Muscle of leg (tissue), 3 donors: ENCODE measurements at regions not wholly inside any gene's neighbourhood (a gene's known extent, or its start where the extent isn't known, plus 50 kb on each side); places are given as distances from the start of the nearest gene placed in this dataset.

Experiments used
- DNase-seq: peaks from one replicate; pipeline ENCODE4 v3.0.0; 2013
- H3K27ac ChIP-seq: one replicate; pipeline ENCODE4 v1.5.1; 2013; ENCODE audit warnings: mild to moderate bottlenecking, low read length, control low read depth
- H3K27me3 ChIP-seq: one replicate; pipeline ENCODE4 v1.6.1; 2013; ENCODE audit warnings: low read length; ENCODE audit not compliant: control insufficient read depth, insufficient read depth
- H3K36me3 ChIP-seq: one replicate; pipeline ENCODE4 v1.6.1; 2013; ENCODE audit warnings: low read length; ENCODE audit not compliant: control insufficient read depth, insufficient read depth
- H3K4me1 ChIP-seq: one replicate; pipeline ENCODE4 v1.6.1; 2013; ENCODE audit warnings: low read length; ENCODE audit not compliant: control insufficient read depth, insufficient read depth
- H3K4me3 ChIP-seq: one replicate; pipeline ENCODE4 v1.5.1; 2013; ENCODE audit warnings: low read length, control low read depth
- H3K9me3 ChIP-seq: replicated peaks from 2 replicates; pipeline ENCODE4 v1.6.1; 2013; ENCODE audit warnings: low read depth, low read length; ENCODE audit not compliant: control insufficient read depth
- WGBS: methylation state at CpG from one replicate; pipeline ENCODE4 v1.1.5; 2013; ENCODE audit warnings: missing lambda C conversion rate; ENCODE audit not compliant: insufficient coverage; 5-methylcytosine and 5-hydroxymethylcytosine counted together

DNA sequence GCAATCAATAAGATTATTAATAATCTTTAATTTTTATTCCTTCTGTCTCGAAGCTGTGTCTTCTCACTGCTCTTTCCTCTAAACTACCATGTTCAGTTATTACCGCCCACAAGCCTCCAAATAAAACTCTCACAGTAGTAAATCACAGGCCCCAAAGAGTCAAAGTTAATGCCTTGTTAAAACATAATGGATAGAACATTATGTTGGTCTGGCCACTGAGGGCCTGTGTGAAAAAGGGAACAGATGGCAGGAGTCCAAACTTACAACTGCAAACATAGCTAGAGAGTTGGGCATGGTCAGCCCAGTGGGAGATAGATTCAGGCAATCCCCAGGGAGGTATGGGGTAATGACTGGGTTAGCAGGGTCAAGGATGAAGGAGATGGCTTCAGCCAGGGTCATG, 84.6 kb upstream of the TNIP3 start:
- H3K36me3 ChIP-seq, result no peaks in the 10 kb centered on the region
- H3K4me3 ChIP-seq, result no peak overlapping the region
- no peak overlapping the region for H3K27ac ChIP-seq
- WGBS, result no CpG with 5 or more reads among the region's 2 CpGs
- H3K4me1 ChIP-seq, result no peaks in the 10 kb centered on the region
- no peaks in the 10 kb centered on the region for H3K27me3 ChIP-seq
- H3K9me3 ChIP-seq, result no peaks in the 10 kb centered on the region
- no peak for DNase-seq

DNA sequence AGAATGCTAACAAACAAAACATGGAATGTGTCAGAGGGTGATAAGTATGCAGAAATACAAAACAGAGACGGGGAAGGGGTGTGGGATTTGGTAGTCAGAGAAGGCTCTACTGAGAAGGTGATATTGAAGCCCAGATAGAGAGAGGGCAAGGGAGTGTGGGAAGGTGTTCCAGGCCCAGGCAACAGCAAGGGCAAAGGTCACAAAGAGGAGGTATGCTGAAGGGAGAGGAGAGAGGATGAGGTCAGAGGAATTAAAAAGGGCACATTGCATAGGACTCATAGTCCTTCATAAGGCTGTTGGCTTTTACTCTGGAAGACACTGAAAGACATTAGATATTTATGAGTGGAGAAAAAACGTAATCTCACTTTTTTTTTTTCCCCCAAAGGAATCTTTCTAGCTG, 82.6 kb upstream of the TNIP3 start:
- Histone ChIP-seq H3K4me3 (no peak overlapping the region), H3K27me3 (no peaks in the 10 kb centered on the region), H3K27ac (no peak overlapping the region), H3K4me1 (no peaks in the 10 kb centered on the region), H3K36me3 (no peaks in the 10 kb centered on the region), H3K9me3 (no peaks in the 10 kb centered on the region)
- WGBS, result 45% methylated on average over 1 of the region's 2 CpGs
- no peak for DNase-seq

DNA sequence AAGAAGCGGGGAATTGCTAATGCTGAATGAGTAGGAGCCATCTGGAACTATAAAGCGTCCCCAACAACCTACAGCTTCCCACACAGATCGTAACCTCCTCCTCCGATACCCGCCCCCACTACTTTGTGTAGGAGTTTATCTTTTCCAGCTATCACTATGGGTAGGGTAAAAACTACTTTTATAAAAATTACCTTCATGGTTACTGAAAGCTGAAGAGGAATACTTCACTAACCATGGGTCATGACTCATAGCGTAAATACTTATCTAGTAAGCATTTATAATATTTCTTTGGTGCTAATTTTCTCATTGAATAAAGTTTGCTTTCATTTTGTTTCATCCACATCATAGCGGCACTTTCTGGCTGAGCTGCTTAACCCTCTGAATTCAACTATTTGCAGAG, 79.4 kb upstream of the TNIP3 start:
- no CpG with 5 or more reads among the region's 7 CpGs for WGBS
- Histone ChIP-seq H3K27ac (no peak overlapping the region), H3K4me3 (no peak overlapping the region)

DNA sequence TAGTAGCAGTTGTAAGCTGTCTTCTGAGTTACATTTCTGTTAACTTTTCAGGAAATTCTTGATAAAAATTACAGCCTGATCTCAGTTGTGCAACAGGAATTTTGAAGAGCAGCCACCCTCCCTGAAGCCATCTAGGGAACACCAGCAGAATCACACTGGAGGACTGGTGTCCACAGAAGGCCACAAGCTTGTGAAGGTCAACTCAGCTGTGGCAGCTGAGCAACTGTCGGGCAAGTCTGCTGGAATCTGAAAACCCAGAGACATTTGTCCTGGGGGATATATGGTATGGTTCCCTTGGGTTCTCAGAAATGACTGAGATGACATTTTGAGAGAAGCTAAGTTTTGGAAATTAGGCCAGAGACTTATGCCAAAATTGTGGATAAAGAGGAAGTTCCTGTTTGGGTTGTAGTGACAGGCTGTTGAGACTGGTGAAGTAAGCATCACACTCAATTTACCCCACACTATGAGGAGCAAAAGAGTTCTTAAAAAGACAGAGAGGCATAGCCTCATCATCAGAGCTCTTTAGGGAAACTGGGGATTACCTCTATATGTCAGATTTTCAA, 78.1 kb upstream of the TNIP3 start:
- Histone ChIP-seq H3K4me1 (no peaks in the 10 kb centered on the region), H3K4me3 (no peak overlapping the region), H3K9me3 (no peaks in the 10 kb centered on the region), H3K27me3 (no peaks in the 10 kb centered on the region), H3K27ac (no peak overlapping the region), H3K36me3 (no peaks in the 10 kb centered on the region)
- 80% methylated on average over 1 of the region's 1 CpG for WGBS
- DNase-seq, result no peak

More for the DNA sequence above, 79.4 kb upstream of the TNIP3 start:
- Histone ChIP-seq H3K27me3 (no peaks in the 10 kb centered on the region), H3K9me3 (no peaks in the 10 kb centered on the region), H3K4me1 (no peaks in the 10 kb centered on the region), H3K36me3 (no peaks in the 10 kb centered on the region)
- DNase-seq, result no peak

DNA sequence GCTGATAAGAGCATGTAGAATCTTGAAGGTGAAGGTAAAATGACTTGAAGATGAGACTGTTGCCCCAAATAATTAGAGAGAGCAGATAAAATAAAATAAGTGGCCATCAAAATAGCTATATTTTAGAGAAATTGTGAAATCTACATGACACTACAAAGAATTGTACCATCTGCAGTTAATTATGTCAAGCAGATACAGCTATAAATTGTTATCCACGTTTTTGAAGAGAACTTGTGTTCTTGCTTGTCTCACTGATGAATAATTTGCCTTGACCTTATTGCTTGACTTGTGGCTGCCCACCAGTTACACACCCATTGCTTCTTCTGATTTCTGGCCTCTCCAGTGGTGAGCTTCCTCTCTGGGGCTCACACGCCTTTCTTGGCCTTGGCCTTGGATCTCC, 75.8 kb upstream of the TNIP3 start:
- Histone ChIP-seq H3K9me3 (no peaks in the 10 kb centered on the region), H3K27me3 (no peaks in the 10 kb centered on the region), H3K36me3 (no peaks in the 10 kb centered on the region), H3K4me1 (peaks cover 2% of the 10 kb centered on the region), H3K27ac (no peak overlapping the region), H3K4me3 (no peak overlapping the region)
- DNase-seq, result no peak
- WGBS, result 92% methylated on average over 1 of the region's 2 CpGs

DNA sequence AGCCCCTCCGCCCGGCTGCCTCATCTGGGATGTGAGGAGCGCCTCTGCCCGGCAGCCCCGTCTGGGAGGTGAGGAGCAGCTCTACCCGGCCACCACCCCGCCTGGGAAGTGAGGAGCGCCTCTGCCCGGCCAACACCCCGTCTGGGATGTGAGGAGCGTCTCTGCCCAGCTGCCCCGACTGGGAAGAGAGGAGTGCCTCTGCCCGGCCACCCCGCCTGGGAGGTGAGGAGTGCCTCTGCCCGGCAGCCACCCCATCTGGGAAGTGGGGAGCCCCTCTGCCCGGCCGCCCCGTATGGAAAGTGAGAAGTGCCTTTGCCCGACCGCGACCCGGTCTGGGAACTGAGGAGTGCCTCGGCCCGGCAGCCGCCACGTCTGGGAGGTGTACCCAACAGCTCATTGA, 74.3 kb upstream of the TNIP3 start:
- Histone ChIP-seq H3K9me3 (no peaks in the 10 kb centered on the region), H3K27me3 (no peaks in the 10 kb centered on the region), H3K4me3 (no peak overlapping the region), H3K36me3 (no peaks in the 10 kb centered on the region), H3K4me1 (peaks cover 2% of the 10 kb centered on the region), H3K27ac (no peak overlapping the region)
- 94% methylated on average over 26 of the region's 26 CpGs for WGBS
- no peak for DNase-seq

DNA sequence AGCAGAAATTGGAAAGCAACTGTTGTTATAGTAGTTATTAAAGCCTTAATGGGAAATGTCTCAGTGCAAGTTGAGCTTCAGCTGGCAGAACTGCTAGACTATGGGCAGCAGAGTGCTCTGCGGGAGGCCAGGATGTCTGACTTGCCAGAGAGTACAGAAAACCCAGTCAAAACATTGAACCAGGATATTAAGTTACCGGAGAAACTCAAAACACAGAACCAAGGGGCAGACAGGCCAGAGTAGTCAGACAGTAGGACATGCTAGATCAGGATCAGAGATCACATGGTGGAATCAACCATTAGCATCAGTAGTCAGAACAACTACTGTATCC, 72.9 kb upstream of the TNIP3 start:
- WGBS, result 64% methylated on average over 2 of the region's 2 CpGs
- no peak overlapping the region for H3K4me3 ChIP-seq
- no peak for DNase-seq

DNA sequence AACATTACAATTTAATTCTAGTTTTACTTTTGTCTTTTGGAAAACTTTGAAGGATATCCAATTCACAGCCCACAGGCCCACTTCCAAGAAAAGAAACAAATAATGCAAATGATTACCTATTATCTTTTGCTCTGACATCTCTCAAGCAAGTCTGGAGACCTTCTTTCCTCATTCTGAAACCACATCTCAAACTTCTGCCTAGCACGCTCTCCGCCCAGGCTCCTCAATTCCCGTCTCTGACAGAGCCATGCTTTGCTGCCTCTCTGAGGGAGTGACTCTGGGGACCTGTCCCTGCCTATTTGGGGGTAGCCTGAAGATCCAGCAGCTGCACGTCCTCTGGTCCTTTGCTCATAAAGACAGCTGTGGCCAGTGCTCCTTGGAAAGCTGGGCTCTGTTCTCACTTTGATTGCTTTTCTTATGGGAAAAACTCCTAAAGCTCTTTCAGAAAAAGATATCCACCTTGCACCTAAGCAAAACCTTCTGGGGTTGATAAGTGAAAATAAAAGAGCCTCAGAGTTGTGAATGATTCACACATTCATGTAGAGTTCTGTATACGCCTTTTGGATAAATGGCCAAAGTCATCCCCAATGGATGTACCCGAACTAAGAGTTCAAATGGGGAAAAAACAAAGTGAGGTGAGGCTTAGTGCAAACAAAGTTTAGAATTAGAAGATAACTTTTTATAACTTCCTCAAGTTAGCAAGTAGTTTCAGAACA, 72.4 kb upstream of the TNIP3 start:
- WGBS, result 38% methylated on average over 4 of the region's 6 CpGs
- H3K27me3 ChIP-seq, result no peaks in the 10 kb centered on the region
- no peaks in the 10 kb centered on the region for H3K9me3 ChIP-seq
- peaks cover 2% of the 10 kb centered on the region for H3K4me1 ChIP-seq
- no peak overlapping the region for H3K27ac ChIP-seq
- H3K4me3 ChIP-seq, result no peak overlapping the region
- no peaks in the 10 kb centered on the region for H3K36me3 ChIP-seq
- DNase-seq, result peak; percentile 45

More for the DNA sequence above, 72.9 kb upstream of the TNIP3 start:
- Histone ChIP-seq H3K9me3 (no peaks in the 10 kb centered on the region), H3K27me3 (no peaks in the 10 kb centered on the region), H3K27ac (no peak overlapping the region), H3K4me1 (peaks cover 2% of the 10 kb centered on the region), H3K36me3 (no peaks in the 10 kb centered on the region)

DNA sequence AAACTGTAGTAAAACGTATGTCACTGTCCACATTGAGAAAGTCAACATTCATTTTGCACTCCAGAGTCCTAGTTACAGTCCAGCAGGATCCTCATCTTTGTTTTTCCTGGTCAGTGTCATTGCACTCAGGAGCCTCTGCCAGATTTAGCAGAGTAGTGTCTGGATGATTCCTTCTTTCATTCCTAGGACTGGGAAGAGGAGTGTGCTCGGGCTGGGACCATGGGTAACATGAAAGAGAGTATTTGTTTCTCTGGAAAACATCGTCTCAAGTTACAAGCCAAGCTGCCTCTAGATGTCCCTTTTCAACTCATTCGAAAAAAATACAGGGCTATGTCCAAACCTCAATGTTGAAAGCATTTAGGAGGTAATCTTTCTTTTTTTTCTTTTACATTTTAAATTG, 69.9 kb upstream of the TNIP3 start:
- WGBS, result no CpG with 5 or more reads among the region's 4 CpGs
- H3K27me3 ChIP-seq, result no peaks in the 10 kb centered on the region
- no peaks in the 10 kb centered on the region for H3K36me3 ChIP-seq
- peaks cover 2% of the 10 kb centered on the region for H3K4me1 ChIP-seq
- H3K27ac ChIP-seq, result no peak overlapping the region
- no peak overlapping the region for H3K4me3 ChIP-seq
- DNase-seq, result peak; percentile 59
- H3K9me3 ChIP-seq, result no peaks in the 10 kb centered on the region

- 50% methylated on average over 2 of the region's 3 CpGs for WGBS
- Histone ChIP-seq H3K27me3 (no peaks in the 10 kb centered on the region), H3K4me1 (no peaks in the 10 kb centered on the region), H3K4me3 (no peak overlapping the region), H3K36me3 (no peaks in the 10 kb centered on the region), H3K9me3 (no peaks in the 10 kb centered on the region), H3K27ac (no peak overlapping the region)
- no peak for DNase-seq
These were observed 65.9 kb upstream of the TNIP3 start for GRCh38 chr4:121229993-121230392.

DNA sequence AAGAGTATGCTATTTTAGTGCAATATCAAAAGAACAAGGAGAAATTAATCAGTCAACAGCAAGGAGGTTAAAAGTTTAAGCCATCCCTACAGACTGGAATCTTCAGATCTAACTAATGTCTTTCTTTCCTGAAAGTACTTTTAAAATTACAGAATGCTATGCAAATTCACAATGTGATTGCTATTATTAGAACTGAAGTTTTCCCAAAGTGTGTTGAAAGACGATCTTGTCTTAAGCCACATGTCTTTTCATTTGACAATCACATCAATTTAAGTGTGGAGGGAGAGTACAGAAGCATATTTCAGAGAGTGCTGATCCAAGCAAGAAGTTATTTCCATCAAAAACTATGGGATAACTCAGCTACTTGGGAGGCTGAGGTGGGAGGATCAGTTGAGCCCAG, 64.7 kb upstream of the TNIP3 start:
- H3K4me1 ChIP-seq, result no peaks in the 10 kb centered on the region
- no peak overlapping the region for H3K27ac ChIP-seq
- no peaks in the 10 kb centered on the region for H3K9me3 ChIP-seq
- DNase-seq, result peak; percentile 51
- H3K4me3 ChIP-seq, result no peak overlapping the region
- no CpG with 5 or more reads among the region's 1 CpG for WGBS
- no peaks in the 10 kb centered on the region for H3K27me3 ChIP-seq
- H3K36me3 ChIP-seq, result no peaks in the 10 kb centered on the region
